DND-41 (cell line): ENCODE measurements at regions not wholly inside any gene's neighbourhood (a gene's known extent, or its start where the extent isn't known, plus 50 kb on each side); places are given as distances from the start of the nearest gene placed in this dataset.
"Not testable (repeated sequence)": the region's sequence is repeated elsewhere in the genome, so short reads cannot be mapped to it uniquely, and the experiment has no call there.

Experiments
- ATAC-seq: fragments of 200-7000 bp; cut with Tn5 transposase; 3 replicates; pipeline ENCODE4 v1.9.1; 2021; ENCODE audit warnings: low read depth; ENCODE audit not compliant: insufficient read depth
- DNase-seq: peaks from one replicate; pipeline ENCODE4 v3.0.0-alpha.2; 2020
- H2AFZ ChIP-seq: 2 replicates; pipeline ENCODE4 v1.6.0; 2012; ENCODE audit warnings: low read depth, low read length
- H3K27ac ChIP-seq: 2 replicates; pipeline ENCODE4 v1.5.1; 2012; ENCODE audit warnings: low read length, inconsistent platforms
- H3K27me3 ChIP-seq: fragments of 200-600 bp; sonication (generic); 2 replicates; pipeline ENCODE4 v1.6.0; 2012; ENCODE audit warnings: low read length, mild to moderate bottlenecking, inconsistent platforms; ENCODE audit not compliant: insufficient read depth, poor library complexity
- H3K36me3 ChIP-seq: 2 replicates; pipeline ENCODE4 v1.5.1; 2012; ENCODE audit warnings: low read length, inconsistent platforms; ENCODE audit not compliant: insufficient read depth
- H3K4me1 ChIP-seq: 2 replicates; pipeline ENCODE4 v1.5.1; 2012; ENCODE audit warnings: mild to moderate bottlenecking, low read length; ENCODE audit not compliant: insufficient read depth
- H3K4me2 ChIP-seq: 2 replicates; pipeline ENCODE4 v1.6.0; 2012; ENCODE audit warnings: mild to moderate bottlenecking, moderate library complexity, low read length, inconsistent platforms; ENCODE audit not compliant: insufficient read depth
- H3K4me3 ChIP-seq, 2 experiments: fragments of 200-600 bp in 1 of 2; shearing (Covaris generic) in 1 of 2; 2 replicates each; pipeline ENCODE4 v1.5.1; 2012 to 2016; ENCODE audit warnings: inconsistent platforms in 2 of 2, low read length in 2 of 2, mild to moderate bottlenecking in 2 of 2, low read depth in 1 of 2, moderate library complexity in 1 of 2
- H3K79me2 ChIP-seq: 2 replicates; pipeline ENCODE4 v1.6.0; 2012; ENCODE audit warnings: low read length, inconsistent platforms; ENCODE audit not compliant: insufficient read depth
- H3K9ac ChIP-seq: 2 replicates; pipeline ENCODE4 v1.6.0; 2012; ENCODE audit warnings: low read depth, mild to moderate bottlenecking, inconsistent platforms, low read length, moderate library complexity
- H3K9me3 ChIP-seq: 2 replicates; pipeline ENCODE4 v1.5.1; 2012; ENCODE audit warnings: low read length, moderate library complexity, mild to moderate bottlenecking, inconsistent platforms; ENCODE audit not compliant: insufficient read depth, severe bottlenecking
- H4K20me1 ChIP-seq: 2 replicates; pipeline ENCODE4 v1.6.0; 2012; ENCODE audit warnings: low read length; ENCODE audit not compliant: insufficient read depth
- CTCF ChIP-seq: IDR thresholded peaks from 2 replicates; pipeline ENCODE4 v1.5.1; 2012; ENCODE audit warnings: borderline replicate concordance, low read length, moderate library complexity, mild to moderate bottlenecking; ENCODE audit not compliant: poor library complexity, severe bottlenecking; ENCODE audit errors: extremely low read depth
- EZH2 ChIP-seq: IDR thresholded peaks from 3 replicates; pipeline ENCODE4 v1.6.1; 2012; ENCODE audit warnings: borderline replicate concordance, low read depth, mild to moderate bottlenecking, moderate library complexity, low read length, inconsistent platforms; ENCODE audit not compliant: severe bottlenecking

- Histone ChIP-seq H3K9me3 (no peaks in the 10 kb centered on the region), H4K20me1 (no peaks in the 10 kb centered on the region), H3K79me2 (no peaks in the 10 kb centered on the region), H3K4me2 (no peak overlapping the region), H3K27me3 (no peaks in the 10 kb centered on the region), H3K36me3 (no peaks in the 10 kb centered on the region), H3K27ac (no peak overlapping the region), H2AFZ (no peak overlapping the region), H3K9ac (no peak overlapping the region), H3K4me3 (no peak overlapping the region), H3K4me1 (no peaks in the 10 kb centered on the region)
- no peak for DNase-seq
- no peak for ATAC-seq
- TF ChIP-seq EZH2 = no peak
- TF ChIP-seq CTCF = no peak
These were observed 1001.2 kb upstream of the POT1 start for GRCh38 chr7:125930848-125931247.

GRCh38 chr7:125927556-125927955 lies 997.9 kb upstream of the POT1 start:
- H3K4me3 ChIP-seq = no peak overlapping the region
- no peaks in the 10 kb centered on the region for H3K79me2 ChIP-seq
- H3K27ac ChIP-seq = no peak overlapping the region
- H4K20me1 ChIP-seq = no peaks in the 10 kb centered on the region
- H3K9me3 ChIP-seq = no peaks in the 10 kb centered on the region
- H2AFZ ChIP-seq = no peak overlapping the region
- DNase-seq (no peak), ATAC-seq (no peak)
- TF ChIP-seq EZH2 = no peak
- TF ChIP-seq CTCF = no peak
- no peak overlapping the region for H3K9ac ChIP-seq
- H3K36me3 ChIP-seq = no peaks in the 10 kb centered on the region
- H3K4me1 ChIP-seq = no peaks in the 10 kb centered on the region
- no peaks in the 10 kb centered on the region for H3K27me3 ChIP-seq
- no peak overlapping the region for H3K4me2 ChIP-seq

GRCh38 chr7:125926621-125927020 lies 997.0 kb upstream of the POT1 start:
- Histone ChIP-seq H3K36me3 (no peaks in the 10 kb centered on the region), H3K4me3 (no peak overlapping the region), H3K27ac (no peak overlapping the region), H3K4me2 (no peak overlapping the region), H4K20me1 (no peaks in the 10 kb centered on the region), H3K9ac (no peak overlapping the region), H2AFZ (no peak overlapping the region), H3K27me3 (no peaks in the 10 kb centered on the region), H3K4me1 (no peaks in the 10 kb centered on the region), H3K79me2 (no peaks in the 10 kb centered on the region), H3K9me3 (no peaks in the 10 kb centered on the region)
- no peak for ATAC-seq
- TF ChIP-seq CTCF (no peak), EZH2 (no peak)
- DNase-seq = no peak

- no peak overlapping the region for H3K27ac ChIP-seq
- no peak for ATAC-seq
These were observed 994.4 kb upstream of the POT1 start for GRCh38 chr7:125924037-125924436.

GRCh38 chr7:125915381-125915948 lies 985.8 kb upstream of the POT1 start:
- not testable (repeated sequence) for DNase-seq, H3K27me3 ChIP-seq, H3K4me2 ChIP-seq, H3K9ac ChIP-seq, H3K36me3 ChIP-seq, H3K79me2 ChIP-seq, H2AFZ ChIP-seq, H3K9me3 ChIP-seq, H3K4me3 ChIP-seq, ATAC-seq, H4K20me1 ChIP-seq, H3K27ac ChIP-seq, H3K4me1 ChIP-seq

More at GRCh38 chr7:125924037-125924436, 994.4 kb upstream of the POT1 start:
- H3K9me3 ChIP-seq = no peaks in the 10 kb centered on the region
- H3K4me2 ChIP-seq = no peak overlapping the region
- TF ChIP-seq EZH2 = no peak
- H2AFZ ChIP-seq = no peak overlapping the region
- H3K4me1 ChIP-seq = no peaks in the 10 kb centered on the region
- H3K9ac ChIP-seq = no peak overlapping the region
- no peaks in the 10 kb centered on the region for H3K79me2 ChIP-seq
- H3K27me3 ChIP-seq = no peaks in the 10 kb centered on the region
- no peaks in the 10 kb centered on the region for H4K20me1 ChIP-seq
- H3K36me3 ChIP-seq = no peaks in the 10 kb centered on the region
- H3K4me3 ChIP-seq = no peak overlapping the region
- DNase-seq = no peak
